Neural crest cell (in vitro differentiated cells): ENCODE measurements at regions not wholly inside any gene's neighbourhood (a gene's known extent, or its start where the extent isn't known, plus 50 kb on each side); places are given as distances from the start of the nearest gene placed in this dataset.

ENCODE experiments used
- DNase-seq: peaks from one replicate; pipeline ENCODE4 v3.0.0; 2021; ENCODE audit warnings: low read depth, mixed read lengths, low spot score
- H3K27ac Mint-ChIP-seq: one replicate; pipeline ENCODE4 v1.8.0; 2021; ENCODE audit warnings: mild to moderate bottlenecking, mixed read lengths; ENCODE audit not compliant: unreplicated experiment
- H3K27me3 Mint-ChIP-seq: 2 replicates; pipeline ENCODE4 v1.8.0; 2021; ENCODE audit warnings: low read depth, mild to moderate bottlenecking, mixed read lengths
- H3K36me3 Mint-ChIP-seq: 2 replicates; pipeline ENCODE4 v1.8.0; 2021; ENCODE audit warnings: low read depth, mild to moderate bottlenecking, mixed read lengths
- H3K4me1 Mint-ChIP-seq: 2 replicates; pipeline ENCODE4 v1.8.0; 2021; ENCODE audit warnings: mixed read lengths
- H3K4me3 Mint-ChIP-seq: one replicate; pipeline ENCODE4 v1.8.0; 2021; ENCODE audit warnings: mild to moderate bottlenecking, mixed read lengths
- H3K9me3 Mint-ChIP-seq: 2 replicates; pipeline ENCODE4 v1.8.0; 2021; ENCODE audit warnings: mixed read lengths
- CTCF ChIP-seq: fragments of 200-600 bp; sonication (generic); conservative IDR thresholded peaks from 2 replicates; pipeline ENCODE4 v1.5.0; 2021; ENCODE audit warnings: antibody characterized with exemption, mild to moderate bottlenecking

- no peaks in the 10 kb centered on the region for H3K27me3 Mint-ChIP-seq
- H3K4me1 Mint-ChIP-seq = peaks cover 7% of the 10 kb centered on the region
- H3K9me3 Mint-ChIP-seq = peaks cover 3% of the 10 kb centered on the region
- no peak overlapping the region for H3K4me3 Mint-ChIP-seq
- TF ChIP-seq CTCF = no peak
- H3K36me3 Mint-ChIP-seq = no peaks in the 10 kb centered on the region
- no peak for DNase-seq
- H3K27ac Mint-ChIP-seq = no peak overlapping the region
These were observed 1092.3 kb downstream of the TUSC7 start for GRCh38 chr3:117801912-117802239.

DNA sequence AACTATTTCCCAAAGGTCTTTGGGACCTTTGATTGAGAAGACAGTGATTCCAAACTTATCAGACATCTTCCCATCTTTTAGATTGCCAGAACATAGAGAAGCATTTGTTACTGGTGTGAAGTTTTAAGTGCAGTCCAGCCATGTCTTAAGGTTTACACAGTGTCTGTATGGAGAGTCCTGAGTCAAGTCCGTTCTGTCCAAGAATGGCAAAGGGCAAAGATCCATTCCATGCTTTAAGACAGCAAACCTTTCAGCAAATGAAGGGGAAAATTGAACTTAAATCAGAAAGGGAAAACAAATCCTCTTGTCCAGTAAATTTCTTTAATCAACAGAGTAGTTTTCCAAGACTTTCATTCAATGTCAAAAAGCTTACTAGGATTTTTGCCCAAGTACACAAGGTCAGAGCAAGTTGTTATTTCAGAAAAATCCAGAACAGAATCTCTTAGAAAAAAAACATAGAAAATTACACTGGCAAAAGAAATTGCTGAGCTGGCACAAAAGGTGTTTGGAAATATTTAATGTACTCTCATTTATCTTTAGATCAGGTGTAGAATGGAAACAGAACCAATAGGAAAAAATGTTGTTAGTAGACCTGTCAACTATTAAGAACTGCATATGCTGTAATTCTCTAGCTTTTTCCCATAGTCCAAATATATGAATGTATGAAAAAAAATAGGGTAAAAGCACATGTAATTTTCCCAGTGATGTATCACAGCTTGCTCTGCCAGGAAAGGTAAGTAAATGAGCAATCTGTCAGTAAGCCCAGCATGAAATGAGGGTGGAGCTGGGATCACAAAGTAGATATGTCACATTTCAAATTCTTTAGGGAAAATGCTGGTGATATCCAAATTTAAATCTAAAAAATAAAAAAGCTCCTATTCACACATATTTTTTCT lies 1099.9 kb downstream of the TUSC7 start:
- no peaks in the 10 kb centered on the region for H3K36me3 Mint-ChIP-seq
- TF ChIP-seq CTCF = no peak
- peaks cover 5% of the 10 kb centered on the region for H3K4me1 Mint-ChIP-seq
- DNase-seq = no peak
- H3K27me3 Mint-ChIP-seq = no peaks in the 10 kb centered on the region
- H3K9me3 Mint-ChIP-seq = peaks cover 6% of the 10 kb centered on the region
- no peak overlapping the region for H3K4me3 Mint-ChIP-seq
- no peak overlapping the region for H3K27ac Mint-ChIP-seq

DNA sequence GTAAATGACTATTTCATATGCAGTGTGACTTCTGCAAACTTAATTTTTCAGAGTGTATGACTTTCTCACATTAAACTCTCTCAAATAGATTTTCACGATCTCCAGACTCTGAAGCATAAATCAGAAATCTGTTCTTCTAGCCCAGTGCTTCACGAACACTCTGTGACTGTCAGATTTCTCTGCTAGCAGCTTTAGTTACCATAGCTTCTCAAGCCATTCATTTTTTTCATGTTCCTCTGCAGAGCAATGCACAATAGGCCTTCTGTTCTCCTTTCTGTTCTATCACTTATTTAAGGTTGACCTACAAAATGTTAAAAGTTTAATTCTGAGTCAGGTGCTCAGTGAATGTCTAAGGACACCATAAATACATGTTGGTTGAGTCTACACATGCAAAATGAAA lies 1102.2 kb downstream of the TUSC7 start:
- H3K4me3 Mint-ChIP-seq = no peak overlapping the region
- peaks cover 5% of the 10 kb centered on the region for H3K4me1 Mint-ChIP-seq
- no peaks in the 10 kb centered on the region for H3K27me3 Mint-ChIP-seq
- no peak for DNase-seq
- no peaks in the 10 kb centered on the region for H3K36me3 Mint-ChIP-seq
- TF ChIP-seq CTCF = no peak
- no peak overlapping the region for H3K27ac Mint-ChIP-seq
- H3K9me3 Mint-ChIP-seq = peaks cover 4% of the 10 kb centered on the region

DNA sequence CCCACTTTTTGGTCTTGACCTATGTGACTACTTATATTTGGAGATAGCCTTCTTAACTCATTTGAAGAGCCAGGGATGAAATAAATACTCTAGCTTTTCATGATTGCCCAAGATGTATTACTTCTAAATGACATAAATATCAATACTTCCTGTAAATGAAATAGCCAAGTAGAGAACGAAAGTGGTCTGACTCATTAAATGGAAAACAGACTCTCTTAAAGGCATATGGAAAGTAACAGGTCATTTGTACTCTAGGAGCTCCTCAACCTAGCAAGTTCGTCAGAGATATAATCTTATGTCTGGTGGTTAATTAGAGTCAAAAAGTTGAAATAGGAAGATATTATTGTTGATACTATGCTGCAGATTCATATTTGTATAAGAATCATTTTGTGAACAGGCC lies 1105.4 kb downstream of the TUSC7 start:
- H3K4me1 Mint-ChIP-seq = peaks cover 5% of the 10 kb centered on the region
- peaks cover 7% of the 10 kb centered on the region for H3K9me3 Mint-ChIP-seq
- no peak overlapping the region for H3K4me3 Mint-ChIP-seq
- no peak overlapping the region for H3K27ac Mint-ChIP-seq
- no peak for TF ChIP-seq CTCF
- no peaks in the 10 kb centered on the region for H3K27me3 Mint-ChIP-seq
- no peak for DNase-seq
- H3K36me3 Mint-ChIP-seq = no peaks in the 10 kb centered on the region

DNA sequence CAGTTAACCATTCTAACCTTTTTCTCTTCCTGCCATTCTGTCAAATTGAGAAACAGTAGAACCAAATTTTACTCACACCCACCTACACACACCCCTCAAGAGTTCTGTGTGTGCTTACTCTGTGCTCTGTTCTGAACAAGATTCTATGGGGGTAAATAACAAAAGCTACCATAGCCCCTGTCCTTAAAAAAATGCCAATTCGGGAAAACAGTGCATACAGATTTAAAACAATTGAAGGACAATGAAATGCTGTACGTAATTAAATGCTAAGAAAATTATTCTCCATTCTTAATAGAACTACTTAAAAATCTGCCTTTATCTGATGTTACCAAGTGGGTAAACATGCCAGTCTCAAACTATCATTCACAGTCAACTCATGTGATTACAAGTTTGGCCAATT lies 1107.5 kb downstream of the TUSC7 start:
- no peaks in the 10 kb centered on the region for H3K36me3 Mint-ChIP-seq
- H3K9me3 Mint-ChIP-seq = peaks cover 6% of the 10 kb centered on the region
- DNase-seq = no peak
- no peak for TF ChIP-seq CTCF
- peaks cover under 1% of the 10 kb centered on the region for H3K4me1 Mint-ChIP-seq
- H3K27ac Mint-ChIP-seq = no peak overlapping the region
- H3K27me3 Mint-ChIP-seq = no peaks in the 10 kb centered on the region
- no peak overlapping the region for H3K4me3 Mint-ChIP-seq
